Astrocyte (in vitro differentiated cells and primary cell): ENCODE measurements at regions not wholly inside any gene's neighbourhood (a gene's known extent, or its start where the extent isn't known, plus 50 kb on each side); places are given as distances from the start of the nearest gene placed in this dataset.

Source experiments
- EZH2 ChIP-seq: IDR thresholded peaks from 2 replicates; pipeline ENCODE4 v1.6.1; 2012; ENCODE audit warnings: mild to moderate bottlenecking, low read length, inconsistent platforms; ENCODE audit not compliant: insufficient read depth
- TF ChIP-seq, protein P1 (sequence below): IDR thresholded peaks from 2 replicates; pipeline ENCODE4 v1.5.1; 2011; ENCODE audit warnings: low read depth, mild to moderate bottlenecking, inconsistent platforms, low read length, moderate library complexity; ENCODE audit not compliant: insufficient read depth

DNA sequence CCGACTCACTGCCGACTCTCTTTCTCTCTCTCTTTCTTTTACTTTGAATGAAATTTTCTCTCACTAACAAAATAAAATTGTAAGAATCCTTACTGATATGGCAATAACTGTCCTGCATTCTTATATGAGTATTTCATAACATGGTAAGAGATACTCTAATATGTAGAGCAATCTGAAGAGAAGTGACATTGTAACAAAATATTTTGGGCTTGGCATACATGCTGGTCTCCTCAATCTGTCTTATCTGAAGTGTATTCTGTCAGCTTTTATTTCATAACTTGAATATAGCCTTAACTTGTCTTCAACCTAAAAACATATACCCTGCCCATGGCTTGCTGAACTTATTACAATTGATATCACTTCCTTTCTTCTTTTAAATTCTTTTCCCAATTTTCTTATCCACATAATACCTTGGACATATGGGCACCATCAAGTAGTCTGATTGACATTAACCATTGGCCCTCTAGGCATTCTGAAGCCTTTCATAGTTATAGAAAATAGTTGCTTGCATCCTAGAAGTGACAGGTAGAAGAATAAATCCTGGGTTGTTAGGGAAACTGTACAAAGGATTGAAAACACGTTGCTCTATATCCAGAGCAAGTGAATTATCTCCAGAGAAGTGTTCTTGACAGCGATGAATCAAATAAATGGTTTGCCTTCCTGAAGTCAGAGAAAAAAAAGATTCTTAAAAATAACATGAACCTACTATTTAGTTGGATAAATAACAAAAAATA is 537.6 kb upstream of the TYRP1 start:
- TF ChIP-seq, protein P1, sequence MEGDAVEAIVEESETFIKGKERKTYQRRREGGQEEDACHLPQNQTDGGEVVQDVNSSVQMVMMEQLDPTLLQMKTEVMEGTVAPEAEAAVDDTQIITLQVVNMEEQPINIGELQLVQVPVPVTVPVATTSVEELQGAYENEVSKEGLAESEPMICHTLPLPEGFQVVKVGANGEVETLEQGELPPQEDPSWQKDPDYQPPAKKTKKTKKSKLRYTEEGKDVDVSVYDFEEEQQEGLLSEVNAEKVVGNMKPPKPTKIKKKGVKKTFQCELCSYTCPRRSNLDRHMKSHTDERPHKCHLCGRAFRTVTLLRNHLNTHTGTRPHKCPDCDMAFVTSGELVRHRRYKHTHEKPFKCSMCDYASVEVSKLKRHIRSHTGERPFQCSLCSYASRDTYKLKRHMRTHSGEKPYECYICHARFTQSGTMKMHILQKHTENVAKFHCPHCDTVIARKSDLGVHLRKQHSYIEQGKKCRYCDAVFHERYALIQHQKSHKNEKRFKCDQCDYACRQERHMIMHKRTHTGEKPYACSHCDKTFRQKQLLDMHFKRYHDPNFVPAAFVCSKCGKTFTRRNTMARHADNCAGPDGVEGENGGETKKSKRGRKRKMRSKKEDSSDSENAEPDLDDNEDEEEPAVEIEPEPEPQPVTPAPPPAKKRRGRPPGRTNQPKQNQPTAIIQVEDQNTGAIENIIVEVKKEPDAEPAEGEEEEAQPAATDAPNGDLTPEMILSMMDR = no peak
- no peak for TF ChIP-seq EZH2
